IPS-18a (cell line): ENCODE measurements at regions not wholly inside any gene's neighbourhood (a gene's known extent, or its start where the extent isn't known, plus 50 kb on each side); places are given as distances from the start of the nearest gene placed in this dataset.

Source experiments
- H3K27ac ChIP-seq: one replicate; pipeline ENCODE4 v1.5.1; 2013; ENCODE audit warnings: low read length
- H3K27me3 ChIP-seq: one replicate; pipeline ENCODE4 v1.6.1; 2013; ENCODE audit warnings: mild to moderate bottlenecking, low read length; ENCODE audit not compliant: control insufficient read depth, insufficient read depth
- H3K36me3 ChIP-seq: one replicate; pipeline ENCODE4 v1.6.1; 2013; ENCODE audit warnings: low read depth, low read length; ENCODE audit not compliant: control insufficient read depth
- H3K4me1 ChIP-seq: one replicate; pipeline ENCODE4 v1.6.1; 2013; ENCODE audit warnings: low read depth, low read length; ENCODE audit not compliant: control insufficient read depth
- H3K4me3 ChIP-seq: one replicate; pipeline ENCODE4 v1.5.1; 2013; ENCODE audit warnings: low read length
- H3K9ac ChIP-seq: one replicate; pipeline ENCODE4 v1.6.1; 2013; ENCODE audit warnings: mild to moderate bottlenecking, low read length, moderate library complexity
- H3K9me3 ChIP-seq: one replicate; pipeline ENCODE4 v1.6.1; 2013; ENCODE audit warnings: low read depth, low read length; ENCODE audit not compliant: control insufficient read depth

GRCh38 chr6:137740967-137741761 is 125.9 kb upstream of the TNFAIP3 start:
- no peak overlapping the region for H3K4me3 ChIP-seq
- H3K9ac ChIP-seq = no peak overlapping the region
- no peaks in the 10 kb centered on the region for H3K36me3 ChIP-seq
- H3K4me1 ChIP-seq = no peaks in the 10 kb centered on the region
- H3K27me3 ChIP-seq = no peaks in the 10 kb centered on the region
- no peaks in the 10 kb centered on the region for H3K9me3 ChIP-seq
- H3K27ac ChIP-seq = no peak overlapping the region

GRCh38 chr6:137743493-137743892 is 123.6 kb upstream of the TNFAIP3 start:
- no peaks in the 10 kb centered on the region for H3K4me1 ChIP-seq
- H3K36me3 ChIP-seq = no peaks in the 10 kb centered on the region
- H3K4me3 ChIP-seq = no peak overlapping the region
- no peaks in the 10 kb centered on the region for H3K27me3 ChIP-seq
- no peak overlapping the region for H3K27ac ChIP-seq
- H3K9ac ChIP-seq = no peak overlapping the region
- no peaks in the 10 kb centered on the region for H3K9me3 ChIP-seq

DNA sequence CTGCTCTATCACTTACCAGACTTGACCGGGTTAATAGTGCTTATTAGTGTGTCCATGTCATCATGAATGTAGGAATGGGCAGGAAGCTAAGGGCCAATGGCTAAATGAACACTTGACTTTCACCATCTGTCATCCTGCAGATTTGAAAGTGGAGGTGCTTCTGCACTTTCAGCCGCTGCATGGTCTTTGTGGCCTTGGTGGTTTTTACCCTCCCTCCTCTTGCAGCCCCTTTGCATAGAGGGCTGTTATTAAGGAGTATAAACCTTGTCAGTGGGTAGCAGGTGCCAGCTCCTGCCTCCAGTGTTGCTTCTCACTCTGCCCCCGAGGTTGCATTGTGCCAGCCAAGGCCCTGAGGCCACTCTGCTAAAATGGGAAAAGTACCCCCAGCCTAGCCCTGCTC is 122.2 kb upstream of the TNFAIP3 start:
- Histone ChIP-seq H3K27me3 (no peaks in the 10 kb centered on the region), H3K9me3 (no peaks in the 10 kb centered on the region), H3K36me3 (no peaks in the 10 kb centered on the region), H3K4me1 (no peaks in the 10 kb centered on the region), H3K4me3 (no peak overlapping the region), H3K27ac (no peak overlapping the region), H3K9ac (no peak overlapping the region)

GRCh38 chr6:137745321-137745720 is 121.7 kb upstream of the TNFAIP3 start:
- H3K4me1 ChIP-seq = no peaks in the 10 kb centered on the region
- no peak overlapping the region for H3K4me3 ChIP-seq
- H3K27ac ChIP-seq = no peak overlapping the region
- no peak overlapping the region for H3K9ac ChIP-seq
- H3K27me3 ChIP-seq = no peaks in the 10 kb centered on the region
- H3K9me3 ChIP-seq = no peaks in the 10 kb centered on the region
- no peaks in the 10 kb centered on the region for H3K36me3 ChIP-seq

DNA sequence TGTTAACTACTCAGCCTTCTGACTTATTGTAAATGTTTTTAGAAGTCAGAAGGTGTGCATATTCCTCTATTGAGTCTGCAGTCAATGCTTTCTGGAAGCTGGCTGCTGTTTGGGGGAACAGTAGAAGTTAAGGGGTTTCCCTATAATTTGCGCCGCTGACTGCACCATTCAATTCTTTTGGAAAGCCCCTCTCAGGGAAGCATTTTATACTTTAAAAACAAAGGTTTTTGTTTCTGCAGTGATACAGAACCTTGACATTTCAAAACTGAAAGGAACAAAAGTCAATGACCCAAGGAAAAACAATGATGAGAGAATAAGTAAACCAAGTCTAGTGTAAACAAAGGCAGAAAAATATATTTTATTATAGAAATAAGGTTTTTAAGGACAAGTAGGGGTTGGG is 120.8 kb upstream of the TNFAIP3 start:
- Histone ChIP-seq H3K27me3 (no peaks in the 10 kb centered on the region), H3K4me3 (no peak overlapping the region), H3K36me3 (no peaks in the 10 kb centered on the region), H3K27ac (no peak overlapping the region), H3K9ac (no peak overlapping the region), H3K4me1 (no peaks in the 10 kb centered on the region), H3K9me3 (no peaks in the 10 kb centered on the region)

GRCh38 chr6:137749696-137750211 is 117.3 kb upstream of the TNFAIP3 start:
- H3K27me3 ChIP-seq = no peaks in the 10 kb centered on the region
- no peak overlapping the region for H3K27ac ChIP-seq
- H3K9ac ChIP-seq = no peak overlapping the region
- no peaks in the 10 kb centered on the region for H3K36me3 ChIP-seq
- H3K9me3 ChIP-seq = no peaks in the 10 kb centered on the region
- H3K4me1 ChIP-seq = no peaks in the 10 kb centered on the region
- no peak overlapping the region for H3K4me3 ChIP-seq

GRCh38 chr6:137750297-137750696 is 116.8 kb upstream of the TNFAIP3 start:
- Histone ChIP-seq H3K9me3 (no peaks in the 10 kb centered on the region), H3K9ac (no peak overlapping the region), H3K36me3 (no peaks in the 10 kb centered on the region), H3K27me3 (no peaks in the 10 kb centered on the region), H3K4me3 (no peak overlapping the region), H3K4me1 (no peaks in the 10 kb centered on the region), H3K27ac (no peak overlapping the region)

- no peaks in the 10 kb centered on the region for H3K36me3 ChIP-seq
- H3K4me3 ChIP-seq = no peak overlapping the region
- no peaks in the 10 kb centered on the region for H3K9me3 ChIP-seq
- no peaks in the 10 kb centered on the region for H3K27me3 ChIP-seq
- H3K27ac ChIP-seq = no peak overlapping the region
- no peaks in the 10 kb centered on the region for H3K4me1 ChIP-seq
- H3K9ac ChIP-seq = no peak overlapping the region
Observed at GRCh38 chr6:137751768-137752560, 115.1 kb upstream of the TNFAIP3 start.

- Histone ChIP-seq H3K4me3 (no peak overlapping the region), H3K4me1 (no peaks in the 10 kb centered on the region), H3K9ac (no peak overlapping the region), H3K27me3 (no peaks in the 10 kb centered on the region), H3K9me3 (no peaks in the 10 kb centered on the region), H3K27ac (no peak overlapping the region), H3K36me3 (no peaks in the 10 kb centered on the region)
Observed at GRCh38 chr6:137754366-137754765, 112.7 kb upstream of the TNFAIP3 start.

GRCh38 chr6:137754866-137755265 is 112.2 kb upstream of the TNFAIP3 start:
- Histone ChIP-seq H3K27ac (no peak overlapping the region), H3K9me3 (no peaks in the 10 kb centered on the region), H3K27me3 (no peaks in the 10 kb centered on the region), H3K4me3 (no peak overlapping the region), H3K36me3 (no peaks in the 10 kb centered on the region), H3K9ac (no peak overlapping the region), H3K4me1 (no peaks in the 10 kb centered on the region)

DNA sequence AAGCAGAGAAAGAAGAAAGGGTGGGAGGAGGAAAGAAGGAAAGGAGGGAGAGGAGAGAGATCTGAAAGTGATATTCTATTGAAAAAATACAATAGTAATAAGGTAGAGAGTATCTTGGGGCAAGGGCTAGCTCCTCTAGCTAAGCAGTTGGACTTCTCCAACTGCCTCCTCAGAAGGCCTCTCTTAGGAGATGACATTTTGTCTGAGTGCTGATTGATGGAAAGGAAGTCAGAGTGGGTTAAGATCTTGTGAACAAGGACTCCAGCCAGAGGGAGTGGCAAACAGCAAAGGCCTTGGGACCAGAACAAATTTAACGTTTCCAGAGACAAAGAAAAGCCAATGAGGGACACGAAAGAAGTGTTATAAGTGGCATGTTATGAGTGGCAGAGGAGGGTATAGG is 111.8 kb upstream of the TNFAIP3 start:
- H3K9me3 ChIP-seq = no peaks in the 10 kb centered on the region
- H3K27ac ChIP-seq = no peak overlapping the region
- H3K27me3 ChIP-seq = no peaks in the 10 kb centered on the region
- no peaks in the 10 kb centered on the region for H3K36me3 ChIP-seq
- no peaks in the 10 kb centered on the region for H3K4me1 ChIP-seq
- H3K4me3 ChIP-seq = no peak overlapping the region
- no peak overlapping the region for H3K9ac ChIP-seq
